ENCODE measurements at regions not wholly inside any gene's neighbourhood (a gene's known extent, or its start where the extent isn't known, plus 50 kb on each side); places are given as distances from the start of the nearest gene placed in this dataset.
"Not testable (repeated sequence)": the region's sequence is repeated elsewhere in the genome, so short reads cannot be mapped to it uniquely, and the experiment has no call there.

DNA sequence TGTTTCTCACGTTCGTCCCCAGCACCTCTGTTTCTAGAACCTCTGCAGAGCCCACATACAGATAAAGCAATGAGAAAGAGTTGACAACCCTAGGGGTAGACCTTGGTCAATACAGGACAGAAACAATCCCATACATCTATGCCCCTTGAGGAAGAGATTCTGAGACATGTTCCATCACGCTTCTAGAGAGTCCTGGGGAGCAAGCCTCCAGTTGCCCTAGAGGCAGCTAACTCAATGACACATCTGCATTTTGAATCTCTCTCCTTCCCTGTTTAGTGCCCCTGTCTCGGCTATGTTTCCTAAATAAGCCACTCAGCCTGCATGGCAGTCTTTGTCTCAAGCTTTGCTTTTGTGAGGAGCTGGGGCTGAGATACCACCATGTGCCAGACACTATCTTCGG, 435.3 kb downstream of the CD83 start:
- TF ChIP-seq, protein P1, sequence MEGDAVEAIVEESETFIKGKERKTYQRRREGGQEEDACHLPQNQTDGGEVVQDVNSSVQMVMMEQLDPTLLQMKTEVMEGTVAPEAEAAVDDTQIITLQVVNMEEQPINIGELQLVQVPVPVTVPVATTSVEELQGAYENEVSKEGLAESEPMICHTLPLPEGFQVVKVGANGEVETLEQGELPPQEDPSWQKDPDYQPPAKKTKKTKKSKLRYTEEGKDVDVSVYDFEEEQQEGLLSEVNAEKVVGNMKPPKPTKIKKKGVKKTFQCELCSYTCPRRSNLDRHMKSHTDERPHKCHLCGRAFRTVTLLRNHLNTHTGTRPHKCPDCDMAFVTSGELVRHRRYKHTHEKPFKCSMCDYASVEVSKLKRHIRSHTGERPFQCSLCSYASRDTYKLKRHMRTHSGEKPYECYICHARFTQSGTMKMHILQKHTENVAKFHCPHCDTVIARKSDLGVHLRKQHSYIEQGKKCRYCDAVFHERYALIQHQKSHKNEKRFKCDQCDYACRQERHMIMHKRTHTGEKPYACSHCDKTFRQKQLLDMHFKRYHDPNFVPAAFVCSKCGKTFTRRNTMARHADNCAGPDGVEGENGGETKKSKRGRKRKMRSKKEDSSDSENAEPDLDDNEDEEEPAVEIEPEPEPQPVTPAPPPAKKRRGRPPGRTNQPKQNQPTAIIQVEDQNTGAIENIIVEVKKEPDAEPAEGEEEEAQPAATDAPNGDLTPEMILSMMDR (IDR thresholded peaks at IDR 0.05; ENCODE audit: low read depth, low read length), result no peak
- no peak overlapping the region for H3K4me3 ChIP-seq (ENCODE audit: low read depth, low read length)
- DNase-seq (ENCODE audit: low read depth, low spot score), result no peak
- in situ Hi-C loops (cut with HindIII; ENCODE audit: low sequenced_read_pairs), result no loop called here

DNA sequence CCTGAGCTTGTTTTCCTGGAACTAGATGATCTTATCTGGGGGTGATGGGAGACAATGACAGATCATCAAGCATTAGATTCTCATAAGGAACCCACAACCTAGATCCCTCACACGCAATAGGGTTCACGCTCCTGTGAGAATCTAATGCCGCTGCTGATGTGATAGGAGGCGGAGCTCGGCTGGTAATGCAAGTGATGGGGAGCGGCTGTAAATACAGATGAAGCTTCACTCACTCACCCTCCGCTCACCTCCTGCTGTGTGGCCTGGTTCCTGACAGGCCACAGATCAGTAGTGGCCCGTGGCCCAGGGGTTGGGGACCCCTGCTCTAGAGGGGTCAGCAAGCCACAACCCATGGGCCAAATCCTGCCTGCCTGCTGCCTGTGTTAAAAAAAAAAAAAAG, 435.9 kb downstream of the CD83 start:
- no peak overlapping the region for H3K4me3 ChIP-seq (ENCODE audit: low read depth, low read length)
- TF ChIP-seq, protein P1 (IDR thresholded peaks at IDR 0.05; ENCODE audit: low read depth, low read length), result no peak
- no peak for DNase-seq (ENCODE audit: low read depth, low spot score)
- in situ Hi-C loops (cut with HindIII; ENCODE audit: low sequenced_read_pairs), result no loop called here

DNA sequence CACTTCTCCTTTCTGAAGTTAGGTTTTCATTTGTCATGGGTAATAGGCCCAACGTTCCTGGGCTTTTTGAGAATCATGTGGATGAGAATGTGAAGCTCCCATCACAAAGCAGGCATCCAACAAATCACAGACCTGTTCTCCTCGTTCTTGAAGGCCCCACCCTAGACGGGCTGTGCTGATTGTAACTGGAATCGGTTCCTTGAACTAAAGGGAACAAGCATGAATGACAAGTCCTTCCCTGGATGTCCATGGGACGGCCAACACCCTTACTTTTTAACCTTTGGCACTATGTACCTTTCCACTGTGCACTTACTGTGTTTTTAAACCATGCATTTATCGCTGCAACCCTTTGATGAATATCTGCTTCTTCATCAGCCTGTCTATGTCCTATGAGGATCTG, 438.2 kb downstream of the CD83 start:
- TF ChIP-seq, protein P1 (IDR thresholded peaks at IDR 0.05; ENCODE audit: low read depth, low read length), result no peak
- no peak for DNase-seq (ENCODE audit: low read depth, low spot score)
- no peak overlapping the region for H3K4me3 ChIP-seq (ENCODE audit: low read depth, low read length)
- in situ Hi-C loops (cut with HindIII; ENCODE audit: low sequenced_read_pairs), result no loop called here

DNA sequence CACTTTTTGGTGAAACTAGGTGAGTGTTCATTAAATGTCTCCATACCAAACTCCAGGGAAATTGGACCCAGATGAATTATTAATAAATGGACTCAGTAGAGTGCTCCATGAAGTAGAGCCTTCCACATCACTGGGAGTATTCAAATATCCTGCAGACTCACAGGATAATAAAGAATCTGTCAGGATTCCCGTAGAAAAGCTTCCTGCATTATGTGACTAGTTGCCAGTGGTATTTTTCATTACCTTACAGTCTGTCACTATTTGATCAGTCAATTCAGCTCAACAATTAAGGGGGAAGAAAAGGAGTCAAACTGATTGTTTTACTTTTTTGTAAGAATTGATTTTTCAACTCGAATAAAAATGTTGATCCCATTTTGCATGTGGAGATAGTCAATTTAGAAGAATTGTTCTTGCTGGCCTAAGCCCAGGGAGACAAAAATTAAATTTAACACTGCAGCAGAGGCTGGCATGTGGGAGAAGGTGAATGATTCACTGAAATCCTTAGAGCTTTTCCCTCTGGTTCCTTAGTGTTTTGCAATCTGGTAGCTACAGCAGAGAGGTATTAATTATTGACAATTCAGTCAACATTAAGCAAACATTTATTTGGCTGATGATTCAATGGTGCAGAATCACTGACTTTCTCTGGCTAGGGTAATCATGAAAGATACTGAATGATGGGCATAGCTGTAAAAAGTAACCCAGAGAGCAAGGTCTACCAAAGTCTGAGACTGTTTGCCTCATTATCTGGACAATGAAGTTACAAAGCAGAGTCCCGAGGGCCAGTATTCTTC, 442.4 kb downstream of the CD83 start:
- in situ Hi-C loops (cut with HindIII; ENCODE audit: low sequenced_read_pairs), result no loop called here
- no peak for DNase-seq (ENCODE audit: low read depth, low spot score)
- no peak overlapping the region for H3K4me3 ChIP-seq (ENCODE audit: low read depth, low read length)
- TF ChIP-seq, protein P1 (IDR thresholded peaks at IDR 0.05; ENCODE audit: low read depth, low read length), result no peak

DNA sequence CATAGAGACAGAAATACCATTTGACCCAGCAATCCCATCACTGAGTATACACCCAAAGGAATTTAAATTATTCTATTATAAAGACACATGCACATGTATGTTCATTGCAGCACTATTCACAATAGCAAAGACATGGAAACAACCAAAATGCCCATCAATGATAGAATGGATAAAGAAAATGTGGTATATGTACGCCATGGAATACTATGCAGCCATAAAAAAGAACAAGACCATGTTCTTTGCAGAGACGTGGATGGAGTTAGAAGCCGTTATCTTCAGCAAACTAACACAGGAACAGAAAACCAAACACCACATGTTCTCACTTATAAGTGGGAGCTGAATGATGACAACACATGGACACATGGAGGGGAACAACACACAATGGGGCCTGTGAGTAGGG, 444.0 kb downstream of the CD83 start:
- in situ Hi-C loops (cut with HindIII; ENCODE audit: low sequenced_read_pairs), result not testable (repeated sequence)

DNA sequence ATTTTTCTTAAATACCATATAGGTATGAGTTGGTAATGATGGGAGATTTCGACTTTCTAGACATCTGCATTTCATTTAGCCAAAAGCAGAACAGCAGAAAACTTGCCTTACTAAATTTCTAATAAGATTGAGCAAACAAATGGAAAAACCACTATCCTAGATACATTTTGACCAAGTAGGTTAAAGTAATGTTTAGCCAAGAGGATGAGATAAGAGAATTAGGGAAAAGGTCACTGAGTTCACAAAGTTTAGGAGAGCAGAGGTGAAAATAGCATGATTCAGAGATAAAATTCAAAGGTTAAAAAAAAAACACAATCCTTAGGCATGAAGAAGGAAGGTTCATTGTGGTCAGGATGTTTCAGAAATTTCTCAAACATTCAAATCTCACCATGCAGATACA, 450.3 kb downstream of the CD83 start:
- in situ Hi-C loops (cut with HindIII; ENCODE audit: low sequenced_read_pairs), result no loop called here
- TF ChIP-seq, protein P1 (IDR thresholded peaks at IDR 0.05; ENCODE audit: low read depth, low read length), result no peak
- no peak for DNase-seq (ENCODE audit: low read depth, low spot score)
- no peak overlapping the region for H3K4me3 ChIP-seq (ENCODE audit: low read depth, low read length)

More for the DNA sequence above, 444.0 kb downstream of the CD83 start:
- not testable (repeated sequence) for H3K4me3 ChIP-seq (ENCODE audit: low read depth, low read length); DNase-seq (ENCODE audit: low read depth, low spot score)

DNA sequence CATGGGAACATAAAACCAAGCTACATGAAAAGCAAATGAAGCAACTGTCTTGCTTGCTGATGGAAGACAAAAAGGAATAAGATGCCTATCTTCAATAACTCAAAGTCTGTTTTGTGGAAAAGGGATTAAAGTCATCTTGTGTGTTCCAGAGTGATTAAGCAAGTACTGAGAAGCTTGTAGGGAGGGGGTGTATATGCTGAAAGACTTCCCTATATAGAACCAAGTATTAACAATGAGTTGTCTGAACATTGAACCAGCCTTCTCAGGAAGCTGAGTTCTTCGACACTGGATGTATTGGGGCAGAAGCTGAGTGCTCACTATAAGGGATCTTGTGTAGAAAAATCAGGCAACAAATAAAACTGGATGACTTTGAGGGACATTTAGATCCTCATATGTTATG, 451.8 kb downstream of the CD83 start:
- H3K4me3 ChIP-seq (ENCODE audit: low read depth, low read length), result no peak overlapping the region
- DNase-seq (ENCODE audit: low read depth, low spot score), result no peak
- TF ChIP-seq, protein P1 (IDR thresholded peaks at IDR 0.05; ENCODE audit: low read depth, low read length), result no peak
- in situ Hi-C loops (cut with HindIII; ENCODE audit: low sequenced_read_pairs), result no loop called here

DNA sequence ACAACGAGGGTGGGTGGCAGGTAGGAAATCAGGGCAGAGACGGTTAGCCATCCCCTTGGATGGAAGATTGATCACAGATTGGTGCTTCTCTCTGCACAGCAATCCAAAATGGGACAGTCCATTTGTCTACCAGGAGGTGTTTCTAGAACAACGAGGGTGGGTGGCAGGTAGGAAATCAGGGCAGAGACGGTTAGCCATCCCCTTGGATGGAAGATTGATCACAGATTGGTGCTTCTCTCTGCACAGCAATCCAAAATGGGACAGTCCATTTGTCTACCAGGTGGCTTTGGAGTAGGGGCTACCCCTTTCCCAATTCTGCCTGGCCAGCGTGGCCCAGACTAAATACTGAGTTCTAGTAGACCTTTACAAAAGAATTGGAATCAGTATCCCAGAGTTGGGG, 452.3 kb downstream of the CD83 start:
- in situ Hi-C loops (cut with HindIII; ENCODE audit: low sequenced_read_pairs); H3K4me3 ChIP-seq (ENCODE audit: low read depth, low read length); DNase-seq (ENCODE audit: low read depth, low spot score): not testable (repeated sequence)

Data from astrocyte of the spinal cord (primary cell).